Activated B cell treated with CpG ODN at 0.5 μM for 24 hours (primary cell): ENCODE measurements at regions not wholly inside any gene's neighbourhood (a gene's known extent, or its start where the extent isn't known, plus 50 kb on each side); places are given as distances from the start of the nearest gene placed in this dataset.

ENCODE experiments used
- ATAC-seq: fragments of 200-7000 bp; cut with Tn5 transposase; one replicate; pipeline ENCODE4 v1.10.0; 2021; ENCODE audit warnings: low read depth, mild to moderate bottlenecking, moderate library complexity
- CTCF ChIA-PET: fragments of 350-600 bp; sonication (Branson Sonifier 250); formaldehyde crosslinking; loops from one replicate; lab custom pipeline; 2021; ENCODE audit warnings: antibody characterized with exemption; lab: Charles Lee
- POLR2A ChIA-PET: fragments of 350-600 bp; sonication (Branson Sonifier 250); formaldehyde crosslinking; loops from one replicate; lab custom pipeline; 2021; ENCODE audit warnings: antibody characterized with exemption; lab: Charles Lee
- DNase-seq: peaks from one replicate; pipeline ENCODE4 v3.0.0; 2022
- H3K27ac Mint-ChIP-seq: one replicate; pipeline ENCODE4 v1.8.0; 2020; ENCODE audit warnings: mixed read lengths
- H3K27me3 Mint-ChIP-seq: one replicate; pipeline ENCODE4 v1.8.0; 2021; ENCODE audit warnings: mixed read lengths
- H3K36me3 Mint-ChIP-seq: one replicate; pipeline ENCODE4 v1.8.0; 2021; ENCODE audit warnings: low read depth, mixed read lengths
- H3K4me1 Mint-ChIP-seq: one replicate; pipeline ENCODE4 v1.8.0; 2021; ENCODE audit warnings: mixed read lengths
- H3K4me3 Mint-ChIP-seq: one replicate; pipeline ENCODE4 v1.8.0; 2020; ENCODE audit warnings: mild to moderate bottlenecking, mixed read lengths
- H3K9me3 Mint-ChIP-seq: one replicate; pipeline ENCODE4 v1.8.0; 2020; ENCODE audit warnings: mixed read lengths
- CTCF ChIP-seq: fragments of 200-600 bp; IDR thresholded peaks from one replicate; pipeline ENCODE4 v1.8.0; 2022; ENCODE audit warnings: antibody characterized with exemption, mild to moderate bottlenecking
- intact Hi-C: fragments of 100-400 bp; cut with micrococcal nuclease; formaldehyde crosslinking; loops from one replicate; pipeline ENCODE4 v1.15.1; 2024

- peaks cover 3% of the 10 kb centered on the region for H3K9me3 Mint-ChIP-seq
- no peak for DNase-seq
- H3K36me3 Mint-ChIP-seq, result no peaks in the 10 kb centered on the region
- no peaks in the 10 kb centered on the region for H3K27me3 Mint-ChIP-seq
- no peak overlapping the region for H3K27ac Mint-ChIP-seq
- peaks cover 6% of the 10 kb centered on the region for H3K4me1 Mint-ChIP-seq
- POLR2A ChIA-PET, result no interaction called here
- intact Hi-C loops, result no loop called here
- H3K4me3 Mint-ChIP-seq, result no peak overlapping the region
- CTCF ChIA-PET, result no interaction called here
- no peak for ATAC-seq
- TF ChIP-seq CTCF, result no peak
Measured at GRCh38 chr13:44679597-44679996, 103.5 kb upstream of the TSC22D1 start.

GRCh38 chr13:44678197-44678596, 102.1 kb upstream of the TSC22D1 start:
- POLR2A ChIA-PET, result no interaction called here
- intact Hi-C loops, result no loop called here
- Mint-ChIP-seq H3K4me3 (no peak overlapping the region), H3K27ac (no peak overlapping the region), H3K9me3 (peaks cover 3% of the 10 kb centered on the region), H3K27me3 (no peaks in the 10 kb centered on the region), H3K4me1 (peaks cover 6% of the 10 kb centered on the region), H3K36me3 (no peaks in the 10 kb centered on the region)
- TF ChIP-seq CTCF, result no peak
- ATAC-seq (no peak), DNase-seq (no peak)
- CTCF ChIA-PET, result no interaction called here

GRCh38 chr13:44676534-44676933, 100.4 kb upstream of the TSC22D1 start:
- TF ChIP-seq CTCF, result no peak
- peaks cover 6% of the 10 kb centered on the region for H3K4me1 Mint-ChIP-seq
- no peaks in the 10 kb centered on the region for H3K27me3 Mint-ChIP-seq
- H3K36me3 Mint-ChIP-seq, result no peaks in the 10 kb centered on the region
- peaks cover 3% of the 10 kb centered on the region for H3K9me3 Mint-ChIP-seq
- ChIA-PET POLR2A (no interaction called here), CTCF (no interaction called here)
- H3K27ac Mint-ChIP-seq, result no peak overlapping the region
- intact Hi-C loops, result no loop called here
- DNase-seq (no peak), ATAC-seq (no peak)
- no peak overlapping the region for H3K4me3 Mint-ChIP-seq

GRCh38 chr13:44669534-44669933, 93.4 kb upstream of the TSC22D1 start:
- TF ChIP-seq CTCF, result no peak
- Mint-ChIP-seq H3K36me3 (no peaks in the 10 kb centered on the region), H3K9me3 (no peaks in the 10 kb centered on the region), H3K27ac (no peak overlapping the region), H3K4me1 (no peaks in the 10 kb centered on the region), H3K4me3 (no peak overlapping the region), H3K27me3 (no peaks in the 10 kb centered on the region)
- ATAC-seq, result no peak
- CTCF ChIA-PET, result no interaction called here
- no peak for DNase-seq
- POLR2A ChIA-PET, result no interaction called here
- intact Hi-C loops, result no loop called here

- POLR2A ChIA-PET, result no interaction called here
Measured at GRCh38 chr13:44668688-44669087, 92.6 kb upstream of the TSC22D1 start.

More at GRCh38 chr13:44668688-44669087, 92.6 kb upstream of the TSC22D1 start:
- no peak overlapping the region for H3K4me3 Mint-ChIP-seq
- H3K4me1 Mint-ChIP-seq, result no peaks in the 10 kb centered on the region
- H3K9me3 Mint-ChIP-seq, result no peaks in the 10 kb centered on the region
- no peak for DNase-seq
- intact Hi-C loops, result no loop called here
- ATAC-seq, result no peak
- TF ChIP-seq CTCF, result no peak
- CTCF ChIA-PET, result no interaction called here
- no peaks in the 10 kb centered on the region for H3K36me3 Mint-ChIP-seq
- no peaks in the 10 kb centered on the region for H3K27me3 Mint-ChIP-seq
- no peak overlapping the region for H3K27ac Mint-ChIP-seq
